GM13976 (cell line): ENCODE measurements at regions not wholly inside any gene's neighbourhood (a gene's known extent, or its start where the extent isn't known, plus 50 kb on each side); places are given as distances from the start of the nearest gene placed in this dataset.
"Not testable (repeated sequence)": the region's sequence is repeated elsewhere in the genome, so short reads cannot be mapped to it uniquely, and the experiment has no call there.

Experiments
- DNase-seq: peaks from one replicate; pipeline ENCODE4 v3.0.0; 2012; ENCODE audit warnings: low spot score
- in situ Hi-C: fragments of 300-500 bp; cut with MboI; formaldehyde crosslinking; loops from one replicate; pipeline ENCODE4 v1.12.0; 2022; ENCODE audit warnings: low sequenced_read_pairs, mixed read lengths, inconsistent platforms; ENCODE audit not compliant: unreplicated experiment

- in situ Hi-C loops, DNase-seq: not testable (repeated sequence)
Measured at GRCh38 chr11:67940440-67940839, 63.5 kb downstream of the UNC93B1 start.

GRCh38 chr11:67938964-67939363, 64.9 kb downstream of the UNC93B1 start:
- in situ Hi-C loops, DNase-seq: not testable (repeated sequence)

DNA sequence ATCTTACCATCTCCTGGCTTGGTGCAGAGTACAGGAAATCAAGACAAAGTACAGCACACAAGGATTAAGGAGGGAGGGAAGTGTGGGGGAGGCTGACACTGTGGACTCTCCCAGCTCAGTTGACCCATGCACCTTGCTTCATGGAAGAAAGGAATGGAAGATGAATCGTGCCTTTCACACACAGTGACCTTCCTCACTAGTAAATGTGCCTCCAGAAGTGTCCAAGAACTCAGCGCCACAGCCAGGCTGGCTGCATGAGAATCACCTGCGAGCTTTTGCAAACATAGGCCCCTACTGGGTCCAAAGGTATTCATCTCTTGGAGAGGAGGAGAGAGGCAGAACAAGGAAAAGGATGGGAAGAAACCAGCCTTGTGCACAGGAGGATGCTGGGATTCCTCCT, 65.5 kb downstream of the UNC93B1 start:
- in situ Hi-C loops, DNase-seq: not testable (repeated sequence)

- DNase-seq, in situ Hi-C loops: not testable (repeated sequence)
Measured at GRCh38 chr11:67923565-67923964, 80.3 kb downstream of the UNC93B1 start.

DNA sequence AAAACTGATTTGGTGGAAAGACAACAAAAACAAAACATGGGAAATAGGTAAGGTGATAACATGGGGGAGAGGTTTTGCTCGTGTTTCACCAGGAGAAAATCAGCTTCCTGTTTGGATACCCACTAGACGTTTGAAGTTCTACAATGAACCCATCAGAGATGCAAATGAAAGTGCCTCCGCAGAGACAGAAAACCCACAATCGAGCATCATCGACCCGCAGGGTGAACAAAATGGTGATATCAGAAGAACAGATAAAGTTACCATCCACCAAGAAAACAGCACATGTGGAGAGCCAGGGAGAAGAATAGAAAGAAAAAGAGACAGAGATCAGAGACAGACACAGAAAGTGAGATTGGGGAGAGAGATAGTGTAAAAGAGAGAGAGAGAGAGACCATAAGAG, 83.4 kb downstream of the UNC93B1 start:
- in situ Hi-C loops = not testable (repeated sequence)

DNA sequence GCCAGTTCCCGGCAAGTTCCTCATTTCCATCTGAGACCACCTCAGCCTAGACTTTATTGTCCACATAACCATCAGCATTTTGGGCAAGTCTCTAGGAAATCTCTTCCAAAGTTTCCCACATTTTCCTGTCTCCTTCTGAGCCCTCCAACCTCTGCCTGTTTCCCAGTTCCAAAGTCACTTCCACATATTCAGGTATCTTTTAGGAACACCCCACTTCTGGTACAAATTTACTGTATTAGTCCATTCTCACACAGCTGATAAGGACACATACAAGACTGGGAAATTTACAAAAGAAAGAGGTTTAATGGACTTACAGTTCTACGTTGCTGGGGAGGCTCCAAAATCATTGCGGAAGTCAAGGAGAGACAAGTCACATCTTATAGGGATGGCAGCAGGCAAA, 91.7 kb downstream of the UNC93B1 start:
- DNase-seq, in situ Hi-C loops: not testable (repeated sequence)

More for the DNA sequence above, 83.4 kb downstream of the UNC93B1 start:
- DNase-seq = not testable (repeated sequence)

GRCh38 chr11:67911211-67911610, 92.7 kb downstream of the UNC93B1 start:
- DNase-seq, in situ Hi-C loops: not testable (repeated sequence)

DNA sequence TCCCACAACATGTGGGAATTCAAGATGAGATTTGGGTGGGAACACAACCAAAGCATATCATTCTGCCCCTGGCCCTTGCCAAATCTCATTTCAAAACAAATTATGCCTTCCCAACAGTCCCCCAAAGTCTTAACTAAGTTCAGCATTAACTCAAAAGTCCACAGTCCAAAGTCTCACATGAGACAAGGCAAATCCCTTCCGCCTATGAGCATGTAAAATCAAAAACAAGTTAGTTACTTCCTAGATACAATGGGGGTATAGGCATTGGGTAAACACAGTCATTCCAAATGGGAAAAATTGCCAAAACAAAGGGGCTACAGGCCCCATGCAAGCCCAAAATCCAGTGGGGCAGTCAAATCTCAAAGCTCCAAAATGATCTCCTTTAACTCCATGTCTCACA, 93.1 kb downstream of the UNC93B1 start:
- DNase-seq, in situ Hi-C loops: not testable (repeated sequence)

DNA sequence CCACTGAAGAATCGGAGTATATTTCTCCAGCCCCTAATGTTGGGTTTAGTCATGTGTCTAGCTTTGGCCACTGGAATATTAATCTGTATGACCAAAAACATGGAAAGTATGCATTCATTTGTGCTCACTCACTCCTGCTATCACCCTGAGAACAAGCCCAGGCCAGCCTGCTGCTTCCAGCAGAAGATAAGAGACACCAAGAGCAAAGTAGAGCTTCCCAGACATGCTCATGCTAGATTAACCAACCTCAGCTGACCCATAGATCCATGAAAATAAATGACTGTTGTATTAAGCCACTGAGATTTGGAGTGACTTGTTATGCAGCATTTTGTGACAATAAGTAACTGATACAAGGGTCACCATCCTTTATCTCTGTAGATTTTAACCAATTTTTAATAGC, 96.9 kb downstream of the UNC93B1 start:
- DNase-seq, in situ Hi-C loops: not testable (repeated sequence)

GRCh38 chr11:67899462-67899861, 104.4 kb downstream of the UNC93B1 start:
- DNase-seq, in situ Hi-C loops: not testable (repeated sequence)

DNA sequence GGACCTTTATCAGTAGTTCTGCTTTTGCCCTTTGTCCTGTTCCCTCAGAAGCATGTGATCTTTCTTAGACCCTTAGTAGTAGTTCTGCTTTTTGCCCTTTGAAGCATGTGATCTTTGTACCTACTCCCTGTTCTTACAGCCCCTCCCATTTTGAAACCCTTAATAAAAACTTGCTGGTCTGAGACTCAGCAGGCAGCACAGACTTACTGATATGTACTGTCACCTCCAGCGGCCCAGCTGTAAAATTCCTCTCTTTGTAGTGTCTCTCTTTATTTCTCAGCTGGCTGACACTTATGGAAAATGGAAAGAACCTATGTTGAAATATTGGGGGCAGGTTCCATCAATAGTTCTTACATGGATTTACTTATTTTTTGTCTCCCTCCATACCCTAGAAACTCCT, 110.4 kb downstream of the UNC93B1 start:
- DNase-seq, in situ Hi-C loops: not testable (repeated sequence)

DNA sequence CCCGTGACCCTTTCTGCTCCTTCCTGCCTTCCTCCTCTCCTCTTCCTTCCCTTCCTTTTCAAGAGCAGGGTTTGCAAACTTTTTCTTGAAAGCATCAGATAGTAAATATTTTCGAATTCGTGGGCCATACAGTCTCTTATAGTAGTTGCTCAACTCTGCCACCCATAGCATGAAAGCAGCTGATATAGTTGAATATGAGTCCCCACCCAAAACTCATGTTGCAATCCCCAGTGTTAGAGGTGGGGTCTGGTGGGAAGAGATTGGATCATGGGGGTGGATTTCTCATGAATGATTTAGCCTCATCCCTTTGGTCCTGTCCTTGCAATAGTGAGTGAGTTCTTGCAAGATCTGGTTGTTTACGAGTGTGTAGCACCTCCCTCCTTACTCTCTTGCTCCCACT, 114.3 kb downstream of the UNC93B1 start:
- in situ Hi-C loops, DNase-seq: not testable (repeated sequence)

DNA sequence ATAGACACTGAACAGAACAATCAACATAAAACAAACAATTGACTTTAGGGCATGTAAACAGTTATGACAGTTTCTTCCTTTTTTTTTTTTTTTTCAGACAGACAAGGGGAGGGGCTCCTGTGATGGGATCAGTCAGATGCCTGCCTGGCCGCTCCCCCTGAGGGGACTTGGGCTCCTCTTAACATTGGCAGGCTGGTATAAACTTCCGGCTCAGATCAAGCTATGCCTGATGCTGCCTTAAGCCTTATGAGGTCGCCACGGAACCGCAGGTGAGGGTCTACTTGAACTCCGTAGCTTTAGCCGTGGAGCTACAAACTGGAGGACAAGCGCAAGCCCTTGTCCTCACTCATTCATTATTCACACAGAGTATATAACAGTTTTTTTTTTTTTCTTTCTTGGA, 115.8 kb downstream of the UNC93B1 start:
- DNase-seq, in situ Hi-C loops: not testable (repeated sequence)

GRCh38 chr11:67886672-67887071, 117.2 kb downstream of the UNC93B1 start:
- in situ Hi-C loops, DNase-seq: not testable (repeated sequence)

- in situ Hi-C loops = not testable (repeated sequence)
Measured at GRCh38 chr11:67886207-67886606, 117.7 kb downstream of the UNC93B1 start.

DNA sequence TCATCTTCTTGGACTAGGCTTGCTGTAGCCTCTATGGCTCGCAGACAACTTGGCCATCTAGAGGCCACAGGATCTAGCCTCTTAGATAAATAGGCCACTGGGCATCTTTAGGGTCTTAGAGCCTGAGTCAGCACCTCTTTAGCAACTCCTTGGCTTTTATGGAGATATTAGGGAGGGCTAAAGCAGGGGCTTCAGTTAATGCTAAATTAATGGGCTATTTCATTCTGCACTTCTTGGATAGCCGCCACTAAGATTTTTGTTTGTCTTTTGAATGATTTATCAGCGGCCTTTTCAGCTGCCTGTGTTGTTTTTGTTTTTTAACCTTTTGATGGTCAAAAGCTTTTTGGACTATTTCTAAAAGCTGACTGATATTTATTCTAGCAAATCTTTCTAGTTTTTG, 118.3 kb downstream of the UNC93B1 start:
- in situ Hi-C loops = not testable (repeated sequence)

More at GRCh38 chr11:67886207-67886606, 117.7 kb downstream of the UNC93B1 start:
- not testable (repeated sequence) for DNase-seq

GRCh38 chr11:67884761-67885558, 118.9 kb downstream of the UNC93B1 start:
- in situ Hi-C loops, DNase-seq: not testable (repeated sequence)

More for the DNA sequence above, 118.3 kb downstream of the UNC93B1 start:
- DNase-seq = not testable (repeated sequence)

DNA sequence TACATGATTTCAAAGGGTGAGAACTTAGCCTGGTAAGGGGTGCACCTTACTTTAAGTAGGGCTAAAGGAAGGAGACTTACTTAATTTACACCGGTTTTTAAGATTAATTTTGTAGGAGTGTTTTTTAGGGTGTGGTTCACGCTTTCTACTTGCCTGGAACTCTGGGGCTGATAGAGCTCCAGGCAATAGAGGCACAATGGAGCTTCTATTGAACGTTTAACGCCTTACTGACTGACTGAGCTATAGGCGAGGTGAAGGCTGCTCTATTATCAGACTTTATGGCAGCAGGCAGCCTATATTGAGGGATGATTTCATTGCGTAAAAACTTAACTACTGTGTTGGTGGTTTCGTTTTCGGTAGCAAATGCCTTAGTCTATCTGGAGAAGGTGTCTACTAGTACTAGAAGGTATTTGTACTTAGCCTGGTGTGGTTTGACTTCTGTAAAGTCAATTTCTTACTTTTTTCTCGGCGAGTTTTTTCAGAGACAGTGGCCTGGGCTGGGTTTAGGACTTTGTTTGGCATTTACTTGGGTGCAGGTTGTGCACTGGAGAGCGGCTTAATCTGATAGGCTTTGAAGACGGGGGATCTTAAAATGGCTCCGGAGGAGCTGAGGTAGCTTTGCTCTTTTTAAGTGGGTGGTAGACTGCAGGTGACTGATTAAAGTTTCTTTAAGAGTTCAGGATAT, 119.7 kb downstream of the UNC93B1 start:
- DNase-seq, in situ Hi-C loops: not testable (repeated sequence)

GRCh38 chr11:67882304-67882703, 121.6 kb downstream of the UNC93B1 start:
- DNase-seq, in situ Hi-C loops: not testable (repeated sequence)
